Gastroesophageal sphincter (tissue), 4 donors: ENCODE measurements at regions not wholly inside any gene's neighbourhood (a gene's known extent, or its start where the extent isn't known, plus 50 kb on each side); places are given as distances from the start of the nearest gene placed in this dataset.

Source experiments
- ATAC-seq: fragments of 150-250 bp; one replicate; pipeline ENCODE4 v1.9.1; 2016; ENCODE audit warnings: mild to moderate bottlenecking, moderate library complexity
- H3K27ac ChIP-seq, 4 donors: fragments of 200-600 bp; sonication (generic) in 3 of 4; 1 replicate in 3 of 4; 2 replicates in 1 of 4; pipeline ENCODE4 v1.5.1; 2016 to 2019
- H3K27me3 ChIP-seq: fragments of 200-600 bp; sonication (generic); one replicate; pipeline ENCODE4 v1.5.1; 2019
- H3K36me3 ChIP-seq, 2 donors: fragments of 200-600 bp; sonication (generic); one replicate each; pipeline ENCODE4 v1.5.1; 2019; ENCODE audit warnings: control low read depth in 1 of 2
- H3K4me1 ChIP-seq, 3 donors: fragments of 200-600 bp; sonication (generic); 1 replicate in 2 of 3; 2 replicates in 1 of 3; pipeline ENCODE4 v1.5.1; 2016 to 2019; ENCODE audit warnings: control low read depth in 2 of 3
- H3K4me3 ChIP-seq, 2 donors: fragments of 200-600 bp; sonication (generic); one replicate each; pipeline ENCODE4 v1.5.1; 2019; ENCODE audit warnings: mild to moderate bottlenecking in 1 of 2, moderate library complexity in 1 of 2
- H3K9me3 ChIP-seq, 3 donors: fragments of 200-600 bp; sonication (generic); one replicate each; pipeline ENCODE4 v1.5.1; 2017 to 2019; ENCODE audit warnings: control low read depth in 2 of 3
- EP300 ChIP-seq: sonication (generic); formaldehyde crosslinking; IDR thresholded peaks from one replicate; pipeline ENCODE4 v1.6.1; 2017; ENCODE audit warnings: antibody characterized with exemption, mild to moderate bottlenecking
- POLR2A ChIP-seq, 2 donors: fragments of 450-650 bp; IDR thresholded peaks; one replicate each; pipeline ENCODE4 v1.6.1; 2017; ENCODE audit warnings: antibody characterized with exemption in 2 of 2, mild to moderate bottlenecking in 2 of 2, moderate library complexity in 1 of 2
- POLR2AphosphoS5 ChIP-seq: sonication (generic); formaldehyde crosslinking; IDR thresholded peaks from one replicate; pipeline ENCODE4 v1.6.1; 2017; ENCODE audit warnings: antibody characterized with exemption
- WGBS, 2 donors: methylation state at CpG; one replicate each; pipeline ENCODE4 v1.1.5; 2018; ENCODE audit warnings: low coverage in 1 of 2; 5-methylcytosine and 5-hydroxymethylcytosine counted together
- TF ChIP-seq, protein P1 (sequence below), 4 experiments: fragments of 200-600 bp in 2 of 4; fragments of 450-650 bp in 2 of 4; sonication (generic) in 1 of 4; IDR thresholded peaks; one replicate each; pipeline ENCODE4 v1.5.1; 2017 to 2019; ENCODE audit warnings: antibody characterized with exemption in 4 of 4, mild to moderate bottlenecking in 2 of 4, moderate library complexity in 2 of 4

DNA sequence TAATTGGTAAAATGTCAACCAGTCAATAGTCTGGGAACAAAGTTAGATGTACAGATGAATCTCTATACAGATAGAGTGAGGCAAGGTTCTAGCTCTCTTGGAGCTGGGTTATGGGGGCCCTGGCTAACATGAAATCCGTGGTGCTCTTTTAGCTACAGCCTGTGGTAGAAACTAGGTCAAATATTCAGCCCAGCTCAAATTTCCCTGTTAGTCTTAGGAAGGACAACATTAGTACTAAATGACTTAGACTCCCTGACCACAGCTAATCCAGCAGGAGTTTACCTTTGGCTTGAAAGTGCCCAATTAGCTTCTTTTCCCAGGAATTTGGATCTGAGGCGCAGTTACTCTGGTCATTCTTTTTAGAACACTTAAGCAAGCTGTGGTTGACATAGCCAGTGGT, 170.5 kb downstream of the DMRTA1 start:
- H3K4me3 ChIP-seq: no peak overlapping the region
- TF ChIP-seq POLR2AphosphoS5: no peak
- no peak for TF ChIP-seq EP300
- TF ChIP-seq, protein P1, sequence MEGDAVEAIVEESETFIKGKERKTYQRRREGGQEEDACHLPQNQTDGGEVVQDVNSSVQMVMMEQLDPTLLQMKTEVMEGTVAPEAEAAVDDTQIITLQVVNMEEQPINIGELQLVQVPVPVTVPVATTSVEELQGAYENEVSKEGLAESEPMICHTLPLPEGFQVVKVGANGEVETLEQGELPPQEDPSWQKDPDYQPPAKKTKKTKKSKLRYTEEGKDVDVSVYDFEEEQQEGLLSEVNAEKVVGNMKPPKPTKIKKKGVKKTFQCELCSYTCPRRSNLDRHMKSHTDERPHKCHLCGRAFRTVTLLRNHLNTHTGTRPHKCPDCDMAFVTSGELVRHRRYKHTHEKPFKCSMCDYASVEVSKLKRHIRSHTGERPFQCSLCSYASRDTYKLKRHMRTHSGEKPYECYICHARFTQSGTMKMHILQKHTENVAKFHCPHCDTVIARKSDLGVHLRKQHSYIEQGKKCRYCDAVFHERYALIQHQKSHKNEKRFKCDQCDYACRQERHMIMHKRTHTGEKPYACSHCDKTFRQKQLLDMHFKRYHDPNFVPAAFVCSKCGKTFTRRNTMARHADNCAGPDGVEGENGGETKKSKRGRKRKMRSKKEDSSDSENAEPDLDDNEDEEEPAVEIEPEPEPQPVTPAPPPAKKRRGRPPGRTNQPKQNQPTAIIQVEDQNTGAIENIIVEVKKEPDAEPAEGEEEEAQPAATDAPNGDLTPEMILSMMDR (IDR thresholded peaks at IDR 0.05): no peak
- TF ChIP-seq POLR2A (IDR thresholded peaks at IDR 0.05): no peak
- ATAC-seq: no peak
- no peaks in the 10 kb centered on the region for H3K9me3 ChIP-seq
- H3K27me3 ChIP-seq: no peaks in the 10 kb centered on the region
- H3K27ac ChIP-seq: no peak overlapping the region
- WGBS, 2 donors: 73 to 90% methylated on average over 2 of the region's 2 CpGs
- H3K36me3 ChIP-seq: no peaks in the 10 kb centered on the region
- no peaks in the 10 kb centered on the region for H3K4me1 ChIP-seq

DNA sequence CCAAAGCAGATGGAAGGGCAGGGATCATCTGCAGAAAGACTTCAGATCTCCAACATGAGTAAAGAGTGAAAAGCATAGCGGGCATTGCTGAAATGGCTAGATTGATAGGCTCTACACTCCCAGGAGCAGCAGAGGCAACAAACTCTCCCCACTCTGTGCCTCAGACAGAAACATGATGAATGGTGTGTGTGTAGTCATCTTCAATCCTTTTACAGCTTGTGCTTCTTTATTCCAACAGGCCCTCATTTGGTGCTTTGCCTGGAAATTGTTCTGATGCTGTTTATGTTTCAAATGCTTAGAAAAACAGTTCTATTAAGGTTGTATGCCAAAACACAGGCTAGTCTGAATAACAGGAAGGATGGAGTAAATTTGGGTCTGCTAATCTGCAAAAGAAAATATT, 176.2 kb downstream of the DMRTA1 start:
- H3K4me3 ChIP-seq: no peak overlapping the region
- H3K36me3 ChIP-seq: no peaks in the 10 kb centered on the region
- peak; percentile 71 for ATAC-seq
- no peaks in the 10 kb centered on the region for H3K27me3 ChIP-seq
- H3K27ac ChIP-seq: peak overlapping the region in 2 of 4 donors; percentile 62 to 65
- WGBS, 2 donors: 18 to 55% methylated on average over 1 of the region's 1 CpG
- peaks cover 0 to 10% (median 0%) of the 10 kb centered on the region in 3 donors for H3K4me1 ChIP-seq
- no peaks in the 10 kb centered on the region for H3K9me3 ChIP-seq
- TF ChIP-seq, protein P1 (IDR thresholded peaks at IDR 0.05): no peak
- TF ChIP-seq POLR2A (IDR thresholded peaks at IDR 0.05): no peak
- no peak for TF ChIP-seq EP300
- no peak for TF ChIP-seq POLR2AphosphoS5

DNA sequence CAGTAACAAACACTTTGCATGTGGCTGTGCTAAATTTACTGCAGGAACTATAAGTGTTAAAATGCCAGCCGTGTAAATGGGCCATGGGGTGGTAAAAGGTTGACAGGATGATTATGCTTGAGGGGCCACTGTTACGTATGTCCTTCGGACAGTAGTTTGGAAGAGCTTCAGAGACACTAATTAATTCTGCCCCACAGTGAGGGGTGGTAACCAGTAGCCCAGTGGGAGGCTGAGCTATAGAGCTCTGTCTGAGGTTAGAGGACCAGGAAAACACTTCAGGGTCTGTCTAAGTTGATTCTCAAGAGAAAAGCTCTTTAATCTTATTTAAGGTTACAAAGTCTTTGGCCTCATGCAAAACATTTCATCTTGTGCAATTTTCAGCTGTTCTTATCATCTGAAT, 176.6 kb downstream of the DMRTA1 start:
- Histone ChIP-seq H3K4me3 (no peak overlapping the region), H3K27me3 (no peaks in the 10 kb centered on the region), H3K36me3 (no peaks in the 10 kb centered on the region), H3K9me3 (no peaks in the 10 kb centered on the region), H3K4me1 (peaks cover 0 to 10% (median 0%) of the 10 kb centered on the region in 3 donors), H3K27ac (peak overlapping the region in 3 of 4 donors; percentile 49 to 65 (median 62))
- WGBS, 2 donors: 0 to 12% methylated on average over 3 of the region's 3 CpGs
- ATAC-seq: no peak
- TF ChIP-seq POLR2AphosphoS5 (no peak), POLR2A (IDR thresholded peaks at IDR 0.05) (no peak), EP300 (no peak)
- TF ChIP-seq, protein P1 (IDR thresholded peaks at IDR 0.05): no peak

DNA sequence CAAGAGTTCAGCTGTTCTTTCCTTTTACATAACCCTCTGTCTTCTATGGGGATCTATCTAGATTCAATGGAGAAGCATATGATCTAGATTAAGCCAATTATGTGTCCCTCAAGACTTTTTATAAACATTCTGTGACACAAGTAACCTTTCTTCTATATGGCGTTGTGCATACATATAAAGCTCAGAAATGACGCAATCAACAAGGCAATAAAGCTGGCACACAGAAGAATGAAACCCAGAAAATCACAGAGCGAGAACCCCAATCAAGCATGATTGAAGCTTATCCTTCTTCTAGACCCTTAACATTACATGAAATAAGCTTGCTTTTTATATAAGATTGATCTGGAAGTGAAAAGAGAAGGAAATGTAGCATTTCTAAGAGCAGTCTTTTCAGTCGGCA, 178.9 kb downstream of the DMRTA1 start:
- WGBS, 2 donors: 86 to 87% methylated on average over 4 of the region's 4 CpGs
- no peak overlapping the region for H3K27ac ChIP-seq
- H3K36me3 ChIP-seq: no peaks in the 10 kb centered on the region
- no peaks in the 10 kb centered on the region for H3K9me3 ChIP-seq
- ATAC-seq: no peak
- no peak overlapping the region for H3K4me3 ChIP-seq
- no peaks in the 10 kb centered on the region for H3K27me3 ChIP-seq
- TF ChIP-seq, protein P1 (IDR thresholded peaks at IDR 0.05): no peak
- TF ChIP-seq EP300: no peak
- no peak for TF ChIP-seq POLR2AphosphoS5
- TF ChIP-seq POLR2A (IDR thresholded peaks at IDR 0.05): no peak
- peaks cover 0 to 10% (median 0%) of the 10 kb centered on the region in 3 donors for H3K4me1 ChIP-seq

DNA sequence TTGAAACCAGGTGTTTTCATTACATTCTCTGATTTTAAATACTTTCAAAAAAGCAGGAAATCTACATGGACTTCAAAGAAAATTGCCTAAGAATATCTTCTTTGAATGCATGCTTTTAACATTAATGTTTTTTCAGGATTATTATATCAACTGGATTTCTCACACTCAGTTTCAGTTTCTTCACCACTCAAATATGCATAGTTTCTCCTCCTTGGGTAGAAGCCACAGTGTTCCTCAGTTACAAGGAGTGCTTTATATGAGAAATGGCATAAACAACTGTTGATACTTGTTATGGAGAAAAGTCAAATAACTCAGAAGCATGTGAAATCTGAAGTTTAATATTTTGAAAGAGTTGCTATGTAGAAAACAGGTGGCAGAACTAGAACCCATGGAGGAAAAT, 196.9 kb downstream of the DMRTA1 start:
- ATAC-seq: no peak
- Histone ChIP-seq H3K4me1 (no peaks in the 10 kb centered on the region), H3K36me3 (no peaks in the 10 kb centered on the region), H3K4me3 (no peak overlapping the region), H3K9me3 (no peaks in the 10 kb centered on the region), H3K27ac (no peak overlapping the region), H3K27me3 (no peaks in the 10 kb centered on the region)
- TF ChIP-seq, protein P1 (IDR thresholded peaks at IDR 0.05): no peak
- TF ChIP-seq POLR2AphosphoS5 (no peak), EP300 (no peak), POLR2A (IDR thresholded peaks at IDR 0.05) (no peak)
